GM12872 (cell line): ENCODE measurements at regions not wholly inside any gene's neighbourhood (a gene's known extent, or its start where the extent isn't known, plus 50 kb on each side); places are given as distances from the start of the nearest gene placed in this dataset.

ENCODE experiments used
- CTCF ChIP-seq: IDR thresholded peaks from 3 replicates; pipeline ENCODE4 v1.5.1; 2011; ENCODE audit warnings: low read depth, mild to moderate bottlenecking, low read length, moderate library complexity; ENCODE audit not compliant: insufficient read depth

- no peak for TF ChIP-seq CTCF
Measured at GRCh38 chr5:4386152-4386551, 754.0 kb upstream of the ADAMTS16 start.

GRCh38 chr5:4387290-4387689 lies 752.8 kb upstream of the ADAMTS16 start:
- no peak for TF ChIP-seq CTCF

GRCh38 chr5:4395752-4396151 lies 744.4 kb upstream of the ADAMTS16 start:
- TF ChIP-seq CTCF = no peak

- no peak for TF ChIP-seq CTCF
Measured at GRCh38 chr5:4405614-4406219, 734.4 kb upstream of the ADAMTS16 start.

- no peak for TF ChIP-seq CTCF
Measured at GRCh38 chr5:4410151-4410550, 730.0 kb upstream of the ADAMTS16 start.

- no peak for TF ChIP-seq CTCF
Measured at GRCh38 chr5:4411664-4412063, 728.5 kb upstream of the ADAMTS16 start.

- TF ChIP-seq CTCF = no peak
Measured at GRCh38 chr5:4413996-4414395, 726.1 kb upstream of the ADAMTS16 start.
